Endothelial cell (in vitro differentiated cells): ENCODE measurements at regions not wholly inside any gene's neighbourhood (a gene's known extent, or its start where the extent isn't known, plus 50 kb on each side); places are given as distances from the start of the nearest gene placed in this dataset.

Source experiments
- DNase-seq: peaks from one replicate; pipeline ENCODE4 v3.0.0; 2021; ENCODE audit warnings: low spot score
- H3K27ac Mint-ChIP-seq: one replicate; pipeline ENCODE4 v1.8.0; 2021; ENCODE audit warnings: mixed read lengths, inconsistent platforms; ENCODE audit not compliant: unreplicated experiment
- H3K27me3 Mint-ChIP-seq: one replicate; pipeline ENCODE4 v1.8.0; 2021; ENCODE audit warnings: mild to moderate bottlenecking, moderate library complexity, mixed read lengths, inconsistent platforms; ENCODE audit not compliant: unreplicated experiment
- H3K36me3 Mint-ChIP-seq: one replicate; pipeline ENCODE4 v1.8.0; 2021; ENCODE audit warnings: mild to moderate bottlenecking, low read depth, mixed read lengths, inconsistent platforms; ENCODE audit not compliant: unreplicated experiment
- H3K4me1 Mint-ChIP-seq: one replicate; pipeline ENCODE4 v1.8.0; 2021; ENCODE audit warnings: mild to moderate bottlenecking, mixed read lengths, inconsistent platforms; ENCODE audit not compliant: unreplicated experiment
- H3K4me3 Mint-ChIP-seq: one replicate; pipeline ENCODE4 v1.8.0; 2021; ENCODE audit warnings: mild to moderate bottlenecking, mixed read lengths, inconsistent platforms; ENCODE audit not compliant: unreplicated experiment
- H3K9me3 Mint-ChIP-seq: one replicate; pipeline ENCODE4 v1.8.0; 2021; ENCODE audit warnings: mixed read lengths, inconsistent platforms; ENCODE audit not compliant: unreplicated experiment
- TF ChIP-seq, protein P1 (sequence below): fragments of 200-600 bp; sonication (generic); IDR thresholded peaks from one replicate; pipeline ENCODE4 v1.5.0; 2021; ENCODE audit warnings: antibody characterized with exemption; ENCODE audit not compliant: unreplicated experiment

DNA sequence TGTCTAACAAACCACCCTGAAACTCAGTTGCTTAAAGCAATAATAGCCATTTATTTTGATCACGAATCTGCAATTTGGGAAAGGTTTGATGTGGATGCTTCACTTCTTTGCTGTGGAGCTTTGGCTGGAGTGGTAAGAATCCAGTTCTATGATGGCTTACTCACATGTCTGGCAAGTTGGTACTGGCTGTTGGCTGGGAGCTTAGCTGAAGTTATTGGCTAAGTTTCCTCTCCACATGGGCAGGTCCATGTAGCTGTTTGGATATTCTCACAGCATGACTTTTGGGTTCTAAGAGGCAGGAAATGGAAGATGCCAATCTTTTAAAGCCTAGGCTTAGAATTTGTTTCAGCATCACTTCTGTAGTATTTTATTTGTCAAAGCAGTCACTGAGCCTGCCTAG, 277.6 kb upstream of the NRP1 start:
- TF ChIP-seq, protein P1, sequence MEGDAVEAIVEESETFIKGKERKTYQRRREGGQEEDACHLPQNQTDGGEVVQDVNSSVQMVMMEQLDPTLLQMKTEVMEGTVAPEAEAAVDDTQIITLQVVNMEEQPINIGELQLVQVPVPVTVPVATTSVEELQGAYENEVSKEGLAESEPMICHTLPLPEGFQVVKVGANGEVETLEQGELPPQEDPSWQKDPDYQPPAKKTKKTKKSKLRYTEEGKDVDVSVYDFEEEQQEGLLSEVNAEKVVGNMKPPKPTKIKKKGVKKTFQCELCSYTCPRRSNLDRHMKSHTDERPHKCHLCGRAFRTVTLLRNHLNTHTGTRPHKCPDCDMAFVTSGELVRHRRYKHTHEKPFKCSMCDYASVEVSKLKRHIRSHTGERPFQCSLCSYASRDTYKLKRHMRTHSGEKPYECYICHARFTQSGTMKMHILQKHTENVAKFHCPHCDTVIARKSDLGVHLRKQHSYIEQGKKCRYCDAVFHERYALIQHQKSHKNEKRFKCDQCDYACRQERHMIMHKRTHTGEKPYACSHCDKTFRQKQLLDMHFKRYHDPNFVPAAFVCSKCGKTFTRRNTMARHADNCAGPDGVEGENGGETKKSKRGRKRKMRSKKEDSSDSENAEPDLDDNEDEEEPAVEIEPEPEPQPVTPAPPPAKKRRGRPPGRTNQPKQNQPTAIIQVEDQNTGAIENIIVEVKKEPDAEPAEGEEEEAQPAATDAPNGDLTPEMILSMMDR = no peak
- no peaks in the 10 kb centered on the region for H3K27me3 Mint-ChIP-seq
- no peaks in the 10 kb centered on the region for H3K9me3 Mint-ChIP-seq
- H3K4me3 Mint-ChIP-seq = no peak overlapping the region
- H3K36me3 Mint-ChIP-seq = no peaks in the 10 kb centered on the region
- H3K27ac Mint-ChIP-seq = no peak overlapping the region
- peaks cover 2% of the 10 kb centered on the region for H3K4me1 Mint-ChIP-seq
- DNase-seq = no peak

DNA sequence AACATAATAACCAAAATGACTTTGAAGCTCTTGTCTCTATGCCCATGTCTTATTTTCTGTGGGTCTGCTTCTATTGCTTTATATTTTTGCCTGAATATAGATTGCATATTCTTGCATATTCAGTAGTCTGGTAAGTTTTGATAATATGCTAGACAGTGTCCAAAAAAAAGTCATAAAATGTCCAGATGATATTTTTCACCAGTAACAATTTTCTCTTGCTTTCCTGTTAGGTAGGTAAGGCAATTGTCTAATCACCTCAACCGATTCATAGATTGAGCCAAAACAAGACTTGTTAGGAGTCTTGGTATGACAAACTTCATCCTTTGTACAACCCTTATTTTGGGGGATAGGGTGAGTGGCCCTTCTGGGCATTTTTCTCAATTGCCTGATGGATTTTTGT, 277.0 kb upstream of the NRP1 start:
- no peaks in the 10 kb centered on the region for H3K36me3 Mint-ChIP-seq
- H3K27ac Mint-ChIP-seq = no peak overlapping the region
- H3K4me1 Mint-ChIP-seq = peaks cover 6% of the 10 kb centered on the region
- TF ChIP-seq, protein P1 = no peak
- no peak overlapping the region for H3K4me3 Mint-ChIP-seq
- DNase-seq = no peak
- no peaks in the 10 kb centered on the region for H3K9me3 Mint-ChIP-seq
- no peaks in the 10 kb centered on the region for H3K27me3 Mint-ChIP-seq

DNA sequence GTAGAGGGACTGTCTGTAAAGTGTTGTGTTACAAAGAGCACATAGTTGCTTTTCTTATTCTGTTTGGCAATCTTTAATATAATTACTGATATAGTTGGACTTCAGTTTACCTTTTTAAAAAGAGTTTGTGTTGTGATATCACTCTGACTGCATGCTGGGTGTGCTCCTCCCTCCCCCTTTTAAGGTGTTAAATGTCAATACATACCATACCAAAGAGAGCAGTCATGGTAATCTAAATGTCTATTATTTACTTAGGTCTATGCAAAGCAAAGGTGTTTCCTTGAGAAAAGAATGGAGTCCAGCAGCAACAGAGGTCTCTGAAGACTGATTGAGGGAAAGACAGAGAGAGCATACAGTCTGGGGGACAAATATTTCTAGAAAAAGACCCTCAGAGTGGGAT, 275.1 kb upstream of the NRP1 start:
- Mint-ChIP-seq H3K27ac (no peak overlapping the region), H3K27me3 (no peaks in the 10 kb centered on the region), H3K4me3 (no peak overlapping the region), H3K4me1 (peaks cover 6% of the 10 kb centered on the region), H3K9me3 (no peaks in the 10 kb centered on the region), H3K36me3 (no peaks in the 10 kb centered on the region)
- TF ChIP-seq, protein P1 = no peak
- no peak for DNase-seq

DNA sequence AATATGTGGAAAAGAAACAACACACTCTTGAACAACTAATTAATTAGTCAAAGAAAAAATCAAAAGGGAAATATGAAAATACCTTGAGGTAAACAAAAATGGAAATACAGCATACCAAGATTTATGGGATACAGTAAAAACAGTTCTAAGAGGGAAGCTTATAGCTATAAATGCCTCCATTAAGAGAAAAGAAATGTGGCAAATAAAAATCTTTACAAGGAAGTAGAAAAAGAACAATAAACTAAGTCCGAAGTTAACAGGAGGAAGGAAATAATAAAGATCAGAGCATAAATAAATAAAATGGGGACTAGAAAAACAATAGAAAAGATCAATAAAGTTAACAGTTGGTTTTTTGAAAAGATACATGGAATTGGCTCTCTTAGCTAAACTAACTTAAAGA, 267.8 kb upstream of the NRP1 start:
- Mint-ChIP-seq H3K27ac (no peak overlapping the region), H3K27me3 (no peaks in the 10 kb centered on the region), H3K4me3 (no peak overlapping the region), H3K4me1 (peaks cover 9% of the 10 kb centered on the region), H3K9me3 (no peaks in the 10 kb centered on the region), H3K36me3 (no peaks in the 10 kb centered on the region)
- no peak for DNase-seq
- TF ChIP-seq, protein P1 = no peak

DNA sequence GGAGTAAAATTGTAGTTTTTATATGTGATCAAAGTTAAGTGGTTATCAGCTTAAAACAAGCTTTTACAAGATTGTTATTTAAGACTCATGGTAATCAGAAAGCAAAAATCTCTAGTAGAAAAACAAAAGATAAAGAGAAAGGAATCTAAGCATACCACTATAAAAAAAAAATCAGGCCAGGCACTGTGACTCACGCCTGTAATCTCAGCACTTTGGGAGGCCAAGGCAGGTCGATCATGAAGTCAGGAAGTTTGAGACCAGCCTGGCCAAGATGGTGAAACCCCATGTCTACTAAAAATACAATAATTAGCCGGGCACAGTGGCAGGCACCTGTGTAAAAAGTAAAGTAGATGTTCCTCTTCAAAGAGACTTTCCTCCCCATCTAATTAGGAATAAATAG, 265.9 kb upstream of the NRP1 start:
- Mint-ChIP-seq H3K27ac (no peak overlapping the region), H3K36me3 (no peaks in the 10 kb centered on the region), H3K4me1 (peaks cover 4% of the 10 kb centered on the region), H3K27me3 (no peaks in the 10 kb centered on the region), H3K9me3 (no peaks in the 10 kb centered on the region), H3K4me3 (no peak overlapping the region)
- no peak for DNase-seq
- TF ChIP-seq, protein P1 = no peak
